IgD-negative memory B cell (primary cell): ENCODE measurements at regions not wholly inside any gene's neighbourhood (a gene's known extent, or its start where the extent isn't known, plus 50 kb on each side); places are given as distances from the start of the nearest gene placed in this dataset.

Source experiments
- H3K27ac Mint-ChIP-seq, 3 donors: one replicate each; pipeline ENCODE4 v1.8.0; 2020 to 2022; ENCODE audit warnings: mild to moderate bottlenecking in 3 of 3, mixed read lengths in 3 of 3, moderate library complexity in 1 of 3
- H3K27me3 Mint-ChIP-seq: one replicate; pipeline ENCODE4 v1.8.0; 2021; ENCODE audit warnings: mixed read lengths
- H3K36me3 Mint-ChIP-seq: one replicate; pipeline ENCODE4 v1.8.0; 2020; ENCODE audit warnings: mild to moderate bottlenecking, mixed read lengths
- H3K4me1 Mint-ChIP-seq, 3 donors: one replicate each; pipeline ENCODE4 v1.8.0; 2020 to 2022; ENCODE audit warnings: mixed read lengths in 3 of 3, mild to moderate bottlenecking in 1 of 3
- H3K4me3 Mint-ChIP-seq, 4 donors: one replicate each; pipeline ENCODE4 v1.8.0; 2020 to 2022; ENCODE audit warnings: mild to moderate bottlenecking in 4 of 4, mixed read lengths in 4 of 4, moderate library complexity in 3 of 4
- H3K9me3 Mint-ChIP-seq, 3 donors: one replicate each; pipeline ENCODE4 v1.8.0; 2020 to 2021; ENCODE audit warnings: mixed read lengths in 3 of 3, mild to moderate bottlenecking in 1 of 3

- peaks cover 1 to 12% (median 5%) of the 10 kb centered on the region in 3 donors for H3K9me3 Mint-ChIP-seq
These were observed 1279.1 kb upstream of the FLRT2 start for GRCh38 chr14:84250893-84251292.

DNA sequence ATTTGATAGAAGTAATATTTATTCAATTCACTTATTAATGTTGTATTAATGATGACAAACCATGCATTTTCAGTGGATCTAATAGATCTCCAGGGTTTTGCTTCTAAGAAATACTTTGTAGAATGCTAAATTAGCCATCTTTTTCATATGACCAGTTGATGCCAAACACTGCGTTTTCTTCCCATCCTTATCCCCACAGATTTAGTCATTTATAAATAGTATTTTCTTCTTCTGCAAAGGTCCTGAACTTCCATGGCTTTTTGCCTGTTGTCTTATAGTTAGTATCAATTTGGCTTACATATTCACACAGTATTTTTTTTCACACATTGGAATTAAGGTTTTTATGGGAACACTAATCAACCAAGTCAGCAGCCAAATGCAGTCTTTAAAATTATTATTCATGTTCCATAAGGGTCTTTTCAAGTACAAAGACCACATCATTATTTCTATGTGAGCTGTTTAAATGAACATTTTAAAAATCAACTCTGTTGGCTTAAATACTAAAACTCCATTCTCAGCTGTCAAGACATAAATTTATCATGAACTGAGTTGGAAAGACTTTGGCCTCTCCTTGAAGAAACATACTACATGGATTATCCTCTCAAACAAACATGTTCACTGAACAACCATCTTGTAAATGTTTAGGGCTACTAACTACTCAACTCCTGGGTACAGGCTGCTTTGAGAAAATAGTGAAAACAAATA, 1278.4 kb upstream of the FLRT2 start:
- Mint-ChIP-seq H3K4me1 (peaks cover 0 to 2% (median 0%) of the 10 kb centered on the region in 3 donors), H3K27me3 (no peaks in the 10 kb centered on the region), H3K36me3 (no peaks in the 10 kb centered on the region), H3K4me3 (no peak overlapping the region), H3K27ac (no peak overlapping the region), H3K9me3 (peaks cover 1 to 12% (median 5%) of the 10 kb centered on the region in 3 donors)

More at GRCh38 chr14:84250893-84251292, 1279.1 kb upstream of the FLRT2 start:
- no peak overlapping the region for H3K4me3 Mint-ChIP-seq
- H3K27me3 Mint-ChIP-seq: no peaks in the 10 kb centered on the region
- no peaks in the 10 kb centered on the region for H3K36me3 Mint-ChIP-seq
- H3K4me1 Mint-ChIP-seq: peaks cover 0 to 2% (median 0%) of the 10 kb centered on the region in 3 donors
- no peak overlapping the region for H3K27ac Mint-ChIP-seq

GRCh38 chr14:84252706-84253105, 1277.2 kb upstream of the FLRT2 start:
- Mint-ChIP-seq H3K27ac (peak overlapping the region in 1 of 3 donors; percentile 4), H3K9me3 (peaks cover 1 to 12% (median 5%) of the 10 kb centered on the region in 3 donors)

DNA sequence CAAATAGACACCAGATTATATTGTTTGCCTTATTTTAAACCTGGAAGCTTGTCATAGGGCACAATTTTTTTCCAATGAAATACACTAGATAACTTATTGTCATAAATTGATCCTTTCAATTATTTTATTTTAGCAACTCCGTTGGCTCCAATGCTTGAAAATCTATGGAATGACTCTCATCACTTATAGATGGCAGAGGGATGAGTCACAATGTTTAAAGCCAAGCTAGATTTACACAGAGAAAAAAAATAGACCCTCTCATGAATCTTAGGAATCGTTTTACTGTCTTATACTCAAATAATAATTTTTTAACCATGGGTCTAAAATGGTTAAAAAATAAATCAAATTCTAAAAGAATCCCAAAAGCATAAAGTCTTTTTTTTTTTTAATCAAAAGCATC, 1276.6 kb upstream of the FLRT2 start:
- Mint-ChIP-seq H3K27ac (no peak overlapping the region), H3K27me3 (no peaks in the 10 kb centered on the region), H3K4me3 (no peak overlapping the region), H3K4me1 (peaks cover 0 to 2% (median 0%) of the 10 kb centered on the region in 3 donors), H3K36me3 (no peaks in the 10 kb centered on the region), H3K9me3 (peaks cover 1 to 12% (median 5%) of the 10 kb centered on the region in 3 donors)

More at GRCh38 chr14:84252706-84253105, 1277.2 kb upstream of the FLRT2 start:
- Mint-ChIP-seq H3K27me3 (no peaks in the 10 kb centered on the region), H3K4me1 (peaks cover 0 to 2% (median 0%) of the 10 kb centered on the region in 3 donors), H3K36me3 (no peaks in the 10 kb centered on the region), H3K4me3 (no peak overlapping the region)

DNA sequence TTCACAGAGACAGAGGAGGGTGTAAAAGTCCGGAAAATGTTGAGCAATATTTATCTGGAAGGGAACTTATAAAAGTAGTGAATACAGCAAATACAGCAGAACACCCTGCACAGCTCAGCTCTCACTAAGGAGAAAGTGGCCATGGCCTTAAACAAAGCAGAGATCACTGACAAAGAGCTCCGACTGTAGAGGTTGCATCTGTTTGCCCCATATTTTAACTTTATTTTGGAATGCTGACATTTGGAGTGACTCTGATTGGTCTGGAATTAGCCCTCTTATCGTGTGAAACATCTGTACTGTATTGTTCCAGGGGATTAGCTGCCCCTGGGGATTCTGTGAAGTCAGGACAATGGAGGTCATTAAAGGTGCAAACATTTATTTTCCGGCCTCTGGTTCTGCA, 1275.7 kb upstream of the FLRT2 start:
- Mint-ChIP-seq H3K27me3 (no peaks in the 10 kb centered on the region), H3K4me1 (peaks cover 0 to 2% (median 0%) of the 10 kb centered on the region in 3 donors), H3K36me3 (no peaks in the 10 kb centered on the region), H3K9me3 (peaks cover 3 to 15% (median 3%) of the 10 kb centered on the region in 3 donors), H3K4me3 (no peak overlapping the region), H3K27ac (no peak overlapping the region)

GRCh38 chr14:84262932-84263331, 1267.0 kb upstream of the FLRT2 start:
- Mint-ChIP-seq H3K9me3 (peaks cover 0 to 19% (median 7%) of the 10 kb centered on the region in 3 donors), H3K4me3 (no peak overlapping the region), H3K27me3 (no peaks in the 10 kb centered on the region), H3K27ac (no peak overlapping the region), H3K4me1 (no peaks in the 10 kb centered on the region), H3K36me3 (no peaks in the 10 kb centered on the region)

DNA sequence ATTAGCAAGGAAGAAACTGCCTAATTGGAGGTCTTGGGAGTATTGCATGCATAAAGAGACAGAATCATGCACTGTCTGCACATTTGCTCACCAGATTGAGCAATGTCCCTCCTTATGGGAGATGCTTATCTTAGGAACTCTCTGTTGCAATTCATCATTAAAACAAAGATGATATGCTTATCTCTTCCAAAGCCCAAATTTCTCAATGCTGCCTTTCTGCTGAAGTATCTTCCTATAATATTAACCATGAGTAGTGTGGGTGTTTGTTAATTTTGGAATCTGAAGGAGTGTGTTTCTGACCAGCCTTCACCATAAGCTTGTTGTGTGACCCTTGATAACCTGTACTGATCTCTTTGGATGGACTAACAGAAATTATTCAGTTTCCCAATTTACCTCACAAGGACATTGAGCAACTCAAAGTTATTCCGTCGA, 1257.6 kb upstream of the FLRT2 start:
- H3K9me3 Mint-ChIP-seq: peaks cover 5 to 7% (median 6%) of the 10 kb centered on the region in 3 donors
- H3K27ac Mint-ChIP-seq: no peak overlapping the region
- peak overlapping the region in 1 of 4 donors; percentile 3 for H3K4me3 Mint-ChIP-seq
- no peaks in the 10 kb centered on the region for H3K4me1 Mint-ChIP-seq
- no peaks in the 10 kb centered on the region for H3K36me3 Mint-ChIP-seq
- no peaks in the 10 kb centered on the region for H3K27me3 Mint-ChIP-seq

DNA sequence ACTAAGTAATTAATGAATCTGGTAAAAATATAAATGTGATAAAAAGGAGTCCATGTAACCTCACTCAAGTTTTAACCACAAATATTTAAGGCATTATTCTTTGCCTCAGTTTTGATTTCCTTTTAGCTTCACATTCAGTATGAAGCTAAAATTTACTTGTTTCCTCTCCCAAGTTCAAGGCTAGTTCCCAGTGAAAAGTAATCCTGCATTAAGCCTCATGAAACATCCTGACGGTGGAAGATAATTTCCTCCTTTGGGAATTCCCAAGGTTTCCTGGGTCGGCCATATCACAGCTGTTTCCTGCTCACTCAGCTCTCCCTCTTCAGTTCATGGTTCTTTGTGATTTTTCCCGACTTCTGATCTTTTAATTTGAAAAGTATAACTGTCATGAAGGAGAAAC, 1256.8 kb upstream of the FLRT2 start:
- H3K27ac Mint-ChIP-seq: no peak overlapping the region
- no peaks in the 10 kb centered on the region for H3K36me3 Mint-ChIP-seq
- H3K4me3 Mint-ChIP-seq: no peak overlapping the region
- peaks cover 5 to 8% (median 7%) of the 10 kb centered on the region in 3 donors for H3K9me3 Mint-ChIP-seq
- no peaks in the 10 kb centered on the region for H3K4me1 Mint-ChIP-seq
- no peaks in the 10 kb centered on the region for H3K27me3 Mint-ChIP-seq

DNA sequence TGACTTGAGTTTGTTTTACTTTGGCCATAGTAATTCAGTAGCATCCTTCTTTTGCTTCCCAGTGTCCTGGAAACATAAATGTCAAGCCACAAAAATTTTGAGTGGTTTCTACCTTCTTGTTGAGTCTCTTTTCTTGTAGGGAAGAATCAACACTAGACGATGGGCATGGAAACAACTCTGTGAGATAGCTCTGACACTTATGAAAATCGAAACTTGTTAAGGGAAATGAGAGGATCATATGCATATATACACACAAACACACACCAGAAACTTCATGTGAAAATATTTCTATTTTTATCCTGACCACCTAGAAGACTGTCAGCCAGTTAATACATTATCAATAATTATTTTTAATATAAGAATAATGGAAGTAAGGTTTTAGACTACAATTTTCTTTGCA, 1247.3 kb upstream of the FLRT2 start:
- Mint-ChIP-seq H3K36me3 (no peaks in the 10 kb centered on the region), H3K4me3 (no peak overlapping the region)

DNA sequence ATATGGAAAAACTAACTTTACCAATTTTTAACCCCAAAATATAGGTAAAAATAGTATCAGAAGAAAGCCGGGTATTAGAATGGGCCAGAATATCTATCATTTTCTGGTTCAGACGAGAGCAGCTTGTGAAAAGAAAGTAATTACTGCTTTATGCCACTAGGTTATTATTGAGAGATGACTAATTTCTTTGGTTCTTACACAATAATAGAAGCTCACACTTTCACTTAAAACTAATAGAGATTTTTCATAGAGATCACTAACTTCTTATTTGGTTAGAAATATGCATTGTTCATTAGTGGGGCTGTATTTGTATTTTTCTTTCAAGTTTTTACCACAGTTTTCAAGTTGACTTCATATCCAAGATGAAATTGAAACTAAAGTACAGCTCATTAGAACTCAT, 1241.2 kb upstream of the FLRT2 start:
- H3K27ac Mint-ChIP-seq: peak overlapping the region in 1 of 3 donors; percentile 53
- H3K9me3 Mint-ChIP-seq: peaks cover 2 to 15% (median 7%) of the 10 kb centered on the region in 3 donors
- no peak overlapping the region for H3K4me3 Mint-ChIP-seq
- H3K36me3 Mint-ChIP-seq: no peaks in the 10 kb centered on the region
- no peaks in the 10 kb centered on the region for H3K27me3 Mint-ChIP-seq
- H3K4me1 Mint-ChIP-seq: no peaks in the 10 kb centered on the region

More for the DNA sequence above, 1247.3 kb upstream of the FLRT2 start:
- H3K27me3 Mint-ChIP-seq: no peaks in the 10 kb centered on the region
- no peaks in the 10 kb centered on the region for H3K4me1 Mint-ChIP-seq
- peaks cover 2 to 16% (median 9%) of the 10 kb centered on the region in 3 donors for H3K9me3 Mint-ChIP-seq
- H3K27ac Mint-ChIP-seq: no peak overlapping the region

DNA sequence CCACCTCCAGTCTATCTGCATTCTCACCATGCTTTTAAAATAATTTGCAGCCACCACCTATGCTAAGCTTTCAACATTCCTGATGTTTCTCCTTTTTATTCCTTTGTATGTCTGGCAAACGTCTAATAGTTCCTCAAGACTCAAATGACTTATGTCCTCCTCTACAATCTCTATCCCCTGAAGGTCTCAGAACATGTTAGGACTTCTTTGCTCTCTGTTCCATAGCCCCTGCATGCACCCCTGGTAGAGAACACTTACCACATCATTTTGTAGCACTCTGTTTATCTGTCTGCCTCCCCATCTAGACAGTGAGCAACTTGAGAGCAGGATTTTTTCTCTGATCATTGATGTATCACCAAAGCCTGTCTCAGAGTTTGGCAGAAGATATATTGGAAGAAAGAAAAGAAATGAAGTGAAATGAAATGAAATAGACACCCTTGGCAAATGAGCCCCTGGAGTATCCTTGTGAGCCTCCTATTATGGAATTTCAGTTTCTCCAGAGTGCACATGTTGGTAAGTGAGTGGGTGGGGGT, 1231.2 kb upstream of the FLRT2 start:
- no peaks in the 10 kb centered on the region for H3K27me3 Mint-ChIP-seq
- no peaks in the 10 kb centered on the region for H3K4me1 Mint-ChIP-seq
- H3K9me3 Mint-ChIP-seq: peaks cover 0 to 5% (median 0%) of the 10 kb centered on the region in 3 donors
- no peak overlapping the region for H3K4me3 Mint-ChIP-seq
- H3K36me3 Mint-ChIP-seq: no peaks in the 10 kb centered on the region
- no peak overlapping the region for H3K27ac Mint-ChIP-seq

GRCh38 chr14:84303140-84303539, 1226.8 kb upstream of the FLRT2 start:
- Mint-ChIP-seq H3K9me3 (peaks cover 6 to 22% (median 8%) of the 10 kb centered on the region in 3 donors), H3K4me1 (no peaks in the 10 kb centered on the region), H3K27me3 (no peaks in the 10 kb centered on the region), H3K36me3 (no peaks in the 10 kb centered on the region), H3K27ac (no peak overlapping the region), H3K4me3 (no peak overlapping the region)

GRCh38 chr14:84312551-84312950, 1217.4 kb upstream of the FLRT2 start:
- Mint-ChIP-seq H3K27ac (no peak overlapping the region), H3K9me3 (peaks cover 4 to 25% (median 11%) of the 10 kb centered on the region in 3 donors), H3K4me3 (no peak overlapping the region), H3K4me1 (no peaks in the 10 kb centered on the region), H3K36me3 (no peaks in the 10 kb centered on the region), H3K27me3 (no peaks in the 10 kb centered on the region)

DNA sequence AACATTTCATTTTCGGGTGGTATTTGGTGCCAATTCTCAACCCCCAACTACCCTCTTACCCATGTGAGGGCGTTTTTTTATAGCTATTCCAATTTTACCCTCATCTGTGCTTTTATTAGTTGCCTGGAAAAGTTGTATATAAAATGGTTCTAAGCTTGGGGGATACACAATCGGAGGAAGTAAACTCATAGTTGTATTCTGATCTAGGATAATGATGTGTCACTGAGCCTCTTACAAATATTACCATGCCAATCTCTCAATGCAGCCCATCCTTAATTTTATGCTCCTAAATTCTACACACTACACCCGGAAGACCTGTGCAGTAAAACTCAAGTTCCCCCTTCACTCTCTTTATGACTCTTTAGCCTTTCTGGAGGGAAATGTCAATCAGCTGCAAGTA, 1206.5 kb upstream of the FLRT2 start:
- H3K27me3 Mint-ChIP-seq: no peaks in the 10 kb centered on the region
- no peaks in the 10 kb centered on the region for H3K4me1 Mint-ChIP-seq
- peaks cover 3 to 12% (median 6%) of the 10 kb centered on the region in 3 donors for H3K9me3 Mint-ChIP-seq
- H3K4me3 Mint-ChIP-seq: no peak overlapping the region
- H3K36me3 Mint-ChIP-seq: peaks cover 2% of the 10 kb centered on the region
- no peak overlapping the region for H3K27ac Mint-ChIP-seq

DNA sequence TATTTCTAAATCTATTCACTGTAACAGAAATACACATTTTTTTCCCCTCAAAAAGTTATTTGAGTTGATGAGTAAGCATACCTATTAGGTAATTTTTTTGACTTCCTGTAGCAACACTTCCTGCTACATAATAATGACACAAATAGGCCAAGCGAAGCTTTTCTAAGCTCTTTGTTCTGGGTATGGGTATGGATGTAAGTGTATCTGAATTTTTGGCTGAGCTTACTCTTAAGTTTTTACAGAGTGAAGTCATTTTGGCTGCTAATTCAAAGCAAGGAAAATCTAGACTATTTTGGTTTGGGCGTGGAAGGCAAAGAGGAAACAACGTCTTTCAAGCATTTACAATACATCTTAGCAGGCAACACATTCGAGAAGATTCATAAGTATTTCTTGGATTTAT, 1206.0 kb upstream of the FLRT2 start:
- H3K27ac Mint-ChIP-seq: no peak overlapping the region
- H3K9me3 Mint-ChIP-seq: peaks cover 4 to 14% (median 4%) of the 10 kb centered on the region in 3 donors
- no peak overlapping the region for H3K4me3 Mint-ChIP-seq
- H3K4me1 Mint-ChIP-seq: peaks cover 0 to under 1% (median 0%) of the 10 kb centered on the region in 3 donors
- H3K36me3 Mint-ChIP-seq: peaks cover 2% of the 10 kb centered on the region
- no peaks in the 10 kb centered on the region for H3K27me3 Mint-ChIP-seq

DNA sequence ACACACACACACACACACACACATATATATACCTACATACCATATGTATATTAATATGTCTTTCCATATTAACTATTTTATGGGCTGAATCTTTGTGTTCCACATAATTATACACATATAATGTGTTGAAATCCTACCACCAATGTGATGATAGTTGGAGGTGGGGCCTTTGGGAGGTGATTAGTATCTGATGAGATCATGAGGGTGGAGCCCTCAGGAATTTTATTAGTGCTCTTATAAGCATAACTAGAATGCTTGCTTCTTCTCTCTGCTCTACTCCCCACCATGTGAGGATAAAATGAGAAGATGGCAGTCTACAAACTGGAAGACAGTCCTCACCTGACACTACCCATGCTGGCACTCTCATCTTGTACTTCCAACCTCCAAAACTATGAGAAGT, 1193.5 kb upstream of the FLRT2 start:
- H3K27ac Mint-ChIP-seq: no peak overlapping the region
- H3K27me3 Mint-ChIP-seq: no peaks in the 10 kb centered on the region
- H3K4me3 Mint-ChIP-seq: no peak overlapping the region
- H3K9me3 Mint-ChIP-seq: peaks cover 4 to 15% (median 7%) of the 10 kb centered on the region in 3 donors
- H3K36me3 Mint-ChIP-seq: no peaks in the 10 kb centered on the region
- H3K4me1 Mint-ChIP-seq: no peaks in the 10 kb centered on the region
